ENCODE measurements at regions not wholly inside any gene's neighbourhood (a gene's known extent, or its start where the extent isn't known, plus 50 kb on each side); places are given as distances from the start of the nearest gene placed in this dataset.

DNA sequence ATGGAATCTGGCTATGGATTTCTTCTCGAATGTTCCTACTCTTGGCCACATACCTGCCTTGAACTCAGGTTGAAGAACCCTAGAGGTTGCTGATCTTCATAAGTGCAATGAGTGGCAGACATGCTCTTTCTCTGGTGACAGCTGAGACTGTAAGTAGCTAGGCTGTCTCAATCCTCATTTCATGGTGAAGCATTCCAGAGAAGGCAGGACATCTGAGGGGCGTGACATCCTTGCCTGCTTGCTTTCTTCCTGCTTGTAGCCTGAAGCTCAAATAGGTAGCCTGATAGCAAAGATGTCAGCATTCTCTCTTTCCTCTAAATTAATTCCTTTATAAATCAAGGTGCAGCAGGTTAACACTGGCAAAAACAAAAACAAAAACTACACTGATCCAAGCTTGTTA is 114.6 kb upstream of the MAGI3 start:
- Mint-ChIP-seq H3K4me3 (no peak overlapping the region), H3K4me1 (peaks cover 25 to 29% of the 10 kb centered on the region in 2 experiments), H3K27ac (no peak overlapping the region), H3K27me3 (ENCODE audit: low read depth) (peaks cover 35% of the 10 kb centered on the region), H3K36me3 (ENCODE audit: insufficient read depth in 1 of 3, low read depth in 3 of 3) (no peaks in the 10 kb centered on the region), H3K9me3 (peaks cover 0 to 3% of the 10 kb centered on the region in 2 experiments; a peak in 1 of 5 replicates)
- Histone ChIP-seq H3K9ac (ENCODE audit: extremely low read depth, insufficient read length, low read length) (no peak overlapping the region), H4K20me1 (ENCODE audit: control insufficient read depth, insufficient read depth, insufficient read length) (no peaks in the 10 kb centered on the region), H3K14ac (ENCODE audit: insufficient read depth, low read length) (no peak overlapping the region), H3T11ph (ENCODE audit: low read length) (no peak overlapping the region), H3K4ac (ENCODE audit: low read depth, low read length) (no peak overlapping the region), H3K56ac (ENCODE audit: insufficient read length, low read depth, low read length) (no peak overlapping the region), H3K27ac (ENCODE audit: insufficient read length, low read depth, low read length) (no peak overlapping the region), H4K8ac (replicated peaks; ENCODE audit: insufficient read length, low read depth, low read length) (no peak overlapping the region), H3K4me2 (ENCODE audit: insufficient read depth, insufficient read length, low read length) (no peak overlapping the region), H2BK12ac (ENCODE audit: insufficient read length, low read depth, low read length) (no peak overlapping the region), H3K79me1 (ENCODE audit: insufficient read depth, low read depth, low read length, poor library complexity, severe bottlenecking) (no peaks in the 10 kb centered on the region), H3K23me2 (ENCODE audit: insufficient read length, low read depth, low read length, poor library complexity, severe bottlenecking) (no peaks in the 10 kb centered on the region), H2BK20ac (ENCODE audit: low read depth, low read length, poor library complexity, severe bottlenecking) (no peak overlapping the region), H4K5ac (ENCODE audit: insufficient read length, low read depth, low read length) (no peak overlapping the region), H3K79me2 (ENCODE audit: insufficient read depth, low read length) (no peaks in the 10 kb centered on the region), H2BK5ac (ENCODE audit: insufficient read length, low read length) (no peak overlapping the region), H3K18ac (ENCODE audit: insufficient read length, low read depth, low read length) (no peak overlapping the region), H2BK120ac (ENCODE audit: low read depth, low read length, poor library complexity, severe bottlenecking) (no peak overlapping the region), H4K91ac (ENCODE audit: insufficient read length, low read depth, low read length) (no peak overlapping the region), H2AFZ (ENCODE audit: low read length) (no peak overlapping the region), H3K23ac (ENCODE audit: insufficient read length, low read depth, low read length) (no peak overlapping the region), H3K9me3 (ENCODE audit: control insufficient read depth, low read depth, low read length) (no peaks in the 10 kb centered on the region), H3K4me1 (ENCODE audit: insufficient read depth, low read length) (no peaks in the 10 kb centered on the region), H2BK15ac (ENCODE audit: low read depth, low read length) (no peak overlapping the region), H2AK5ac (ENCODE audit: insufficient read length, low read length) (no peak overlapping the region), H3K27me3 (ENCODE audit: insufficient read depth, low read length) (no peaks in the 10 kb centered on the region)
- WGBS (ENCODE audit: extremely low coverage, insufficient read length, low lambda C conversion rate): no CpG with 5 or more reads among the region's 2 CpGs
- TF ChIP-seq, protein P1, sequence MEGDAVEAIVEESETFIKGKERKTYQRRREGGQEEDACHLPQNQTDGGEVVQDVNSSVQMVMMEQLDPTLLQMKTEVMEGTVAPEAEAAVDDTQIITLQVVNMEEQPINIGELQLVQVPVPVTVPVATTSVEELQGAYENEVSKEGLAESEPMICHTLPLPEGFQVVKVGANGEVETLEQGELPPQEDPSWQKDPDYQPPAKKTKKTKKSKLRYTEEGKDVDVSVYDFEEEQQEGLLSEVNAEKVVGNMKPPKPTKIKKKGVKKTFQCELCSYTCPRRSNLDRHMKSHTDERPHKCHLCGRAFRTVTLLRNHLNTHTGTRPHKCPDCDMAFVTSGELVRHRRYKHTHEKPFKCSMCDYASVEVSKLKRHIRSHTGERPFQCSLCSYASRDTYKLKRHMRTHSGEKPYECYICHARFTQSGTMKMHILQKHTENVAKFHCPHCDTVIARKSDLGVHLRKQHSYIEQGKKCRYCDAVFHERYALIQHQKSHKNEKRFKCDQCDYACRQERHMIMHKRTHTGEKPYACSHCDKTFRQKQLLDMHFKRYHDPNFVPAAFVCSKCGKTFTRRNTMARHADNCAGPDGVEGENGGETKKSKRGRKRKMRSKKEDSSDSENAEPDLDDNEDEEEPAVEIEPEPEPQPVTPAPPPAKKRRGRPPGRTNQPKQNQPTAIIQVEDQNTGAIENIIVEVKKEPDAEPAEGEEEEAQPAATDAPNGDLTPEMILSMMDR (conservative IDR thresholded peaks at IDR 0.05): no peak
- DNase-seq: no peak
